H1 (cell line): ENCODE measurements at regions not wholly inside any gene's neighbourhood (a gene's known extent, or its start where the extent isn't known, plus 50 kb on each side); places are given as distances from the start of the nearest gene placed in this dataset.

Experiments
- CTCF ChIA-PET: fragments of 300-600 bp; sonication (Branson Sonifier 250); formaldehyde crosslinking; loops from one replicate; lab custom pipeline; 2021; ENCODE audit not compliant: partially characterized antibody; lab: Charles Lee
- POLR2A ChIA-PET: fragments of 300-600 bp; sonication (Branson Sonifier 250); formaldehyde crosslinking; loops from one replicate; lab custom pipeline; 2021; ENCODE audit warnings: inconsistent platforms; ENCODE audit not compliant: partially characterized antibody; lab: Charles Lee
- DNase-seq, 2 experiments: peaks; one replicate each; pipeline versions ENCODE4 v3.0.0 to v3.0.0-alpha.2; 2010 to 2022; ENCODE audit warnings: low spot score in 2 of 2, low read depth in 1 of 2, mixed read lengths in 1 of 2
- FAIRE-seq: peaks from 2 replicates; lab custom pipeline; 2011; peaks lifted over from hg19 to GRCh38; lab: Jason Lieb, UNC
- H2AFZ ChIP-seq: 2 replicates; pipeline ENCODE4 v1.8.1; 2012; ENCODE audit warnings: low read length, inconsistent platforms
- H2AK5ac ChIP-seq: 2 replicates; pipeline ENCODE4 v1.6.1; 2013; ENCODE audit warnings: low read depth, low read length
- H2BK120ac ChIP-seq: replicated peaks from 2 replicates; pipeline ENCODE3; 2013; ENCODE audit warnings: low read depth, low read length, inconsistent platforms
- H2BK12ac ChIP-seq: 2 replicates; pipeline ENCODE4 v1.6.1; 2013; ENCODE audit warnings: low read depth, low read length
- H2BK15ac ChIP-seq: 2 replicates; pipeline ENCODE4 v1.6.1; 2013; ENCODE audit warnings: low read length
- H2BK20ac ChIP-seq: 2 replicates; pipeline ENCODE4 v1.6.1; 2013; ENCODE audit warnings: low read length
- H2BK5ac ChIP-seq: 2 replicates; pipeline ENCODE4 v1.6.1; 2013; ENCODE audit warnings: low read depth, low read length
- H3K14ac ChIP-seq: 2 replicates; pipeline ENCODE4 v1.6.1; 2013; ENCODE audit warnings: inconsistent platforms; ENCODE audit not compliant: insufficient read length
- H3K18ac ChIP-seq: 2 replicates; pipeline ENCODE4 v1.6.1; 2013; ENCODE audit warnings: low read length; ENCODE audit errors: extremely low read depth
- H3K23ac ChIP-seq: 2 replicates; pipeline ENCODE4 v1.6.1; 2013; ENCODE audit warnings: inconsistent platforms; ENCODE audit not compliant: insufficient read length
- H3K23me2 ChIP-seq: 2 replicates; pipeline ENCODE4 v1.6.1; 2013; ENCODE audit warnings: low read depth, low read length
- H3K27ac ChIP-seq: 2 replicates; pipeline ENCODE4 v1.6.1; 2011; ENCODE audit warnings: low read depth, low read length, inconsistent platforms
- H3K27me3 ChIP-seq, 4 experiments: replicated peaks in 1 of 4; 1 replicate in 1 of 4; 2 replicates in 3 of 4; pipeline versions ENCODE4 v1.6.1 to v1.8.1; 2011 to 2013; ENCODE audit warnings: low read length in 3 of 4, mild to moderate bottlenecking in 3 of 4, inconsistent platforms in 2 of 4, mixed read lengths in 2 of 4, moderate library complexity in 1 of 4; ENCODE audit not compliant: control insufficient read depth in 3 of 4, insufficient read depth in 3 of 4; ENCODE audit errors: extremely low read depth in 1 of 4
- H3K36me3 ChIP-seq, 4 experiments: 2 replicates each; pipeline versions ENCODE4 v1.6.1 to v1.8.1; 2011 to 2013; ENCODE audit warnings: mild to moderate bottlenecking in 4 of 4, low read length in 3 of 4, moderate library complexity in 2 of 4, control low read depth in 1 of 4, inconsistent platforms in 1 of 4; ENCODE audit not compliant: insufficient read depth in 4 of 4, control insufficient read depth in 2 of 4
- H3K4ac ChIP-seq: replicated peaks from 2 replicates; pipeline ENCODE3; 2013; ENCODE audit warnings: low read length, low read depth, mixed read lengths, inconsistent platforms; ENCODE audit not compliant: insufficient read length
- H3K4me1 ChIP-seq, 4 experiments: replicated peaks in 1 of 4; 1 replicate in 1 of 4; 2 replicates in 3 of 4; pipeline versions ENCODE4 v1.6.1 to v1.8.1; 2011 to 2013; ENCODE audit warnings: low read length in 3 of 4, inconsistent platforms in 2 of 4, mixed read lengths in 1 of 4; ENCODE audit not compliant: insufficient read depth in 4 of 4, control insufficient read depth in 3 of 4
- H3K4me2 ChIP-seq, 2 experiments: 2 replicates each; pipeline versions ENCODE4 v1.6.1 to v1.8.1; 2011 to 2013; ENCODE audit warnings: low read depth in 2 of 2, low read length in 2 of 2, control low read depth in 1 of 2, inconsistent platforms in 1 of 2, mild to moderate bottlenecking in 1 of 2; ENCODE audit not compliant: insufficient read depth in 1 of 2
- H3K4me3 ChIP-seq, 4 experiments: fragments of 200-600, 300-600 bp in 1 of 4; sonication (generic), shearing (Covaris generic), sonication (Bioruptor Twin) in 1 of 4; 2 replicates each; pipeline versions ENCODE4 v1.5.1 to v1.8.1; 2011 to 2016; ENCODE audit warnings: low read length in 4 of 4, low read depth in 3 of 4, control low read depth in 2 of 4, inconsistent platforms in 2 of 4, mild to moderate bottlenecking in 2 of 4, mixed read lengths in 1 of 4, moderate library complexity in 1 of 4; ENCODE audit not compliant: insufficient read depth in 2 of 4; ENCODE audit errors: extremely low read depth in 1 of 4
- H3K56ac ChIP-seq: replicated peaks from 2 replicates; pipeline ENCODE3; 2013; ENCODE audit warnings: low read depth, mild to moderate bottlenecking, mixed read lengths, low read length, inconsistent platforms; ENCODE audit not compliant: insufficient read length
- H3K79me1 ChIP-seq: 2 replicates; pipeline ENCODE4 v1.6.1; 2013; ENCODE audit warnings: low read depth, low read length, control low read depth
- H3K79me2 ChIP-seq, 2 experiments: 2 replicates each; pipeline versions ENCODE4 v1.6.1 to v1.8.1; 2012 to 2013; ENCODE audit warnings: low read length in 2 of 2, mild to moderate bottlenecking in 2 of 2, inconsistent platforms in 1 of 2; ENCODE audit not compliant: insufficient read depth in 2 of 2, control insufficient read depth in 1 of 2
- H3K9ac ChIP-seq, 4 experiments: replicated peaks in 1 of 4; 1 replicate in 1 of 4; 2 replicates in 3 of 4; pipeline versions ENCODE4 v1.6.1 to v1.8.1; 2011 to 2013; ENCODE audit warnings: low read depth in 3 of 4, low read length in 3 of 4, control low read depth in 2 of 4, mild to moderate bottlenecking in 2 of 4, moderate library complexity in 2 of 4, inconsistent platforms in 1 of 4; ENCODE audit errors: extremely low read depth in 1 of 4
- H3K9me3 ChIP-seq, 2 experiments: 2 replicates each; pipeline versions ENCODE4 v1.6.1 to v1.8.1; 2012 to 2013; ENCODE audit warnings: mild to moderate bottlenecking in 2 of 2, moderate library complexity in 2 of 2, control low read depth in 1 of 2, inconsistent platforms in 1 of 2, low read depth in 1 of 2, low read length in 1 of 2, mixed read lengths in 1 of 2; ENCODE audit not compliant: insufficient read depth in 2 of 2
- H4K20me1 ChIP-seq, 2 experiments: replicated peaks in 1 of 2; 2 replicates each; pipeline versions ENCODE3 to v1.8.1; 2011 to 2013; ENCODE audit warnings: inconsistent platforms in 2 of 2, low read length in 2 of 2, mild to moderate bottlenecking in 1 of 2; ENCODE audit not compliant: insufficient read depth in 2 of 2, control insufficient read depth in 1 of 2
- H4K5ac ChIP-seq: 2 replicates; pipeline ENCODE4 v1.6.1; 2013; ENCODE audit warnings: low read length, low read depth, mixed read lengths, inconsistent platforms; ENCODE audit not compliant: insufficient read length
- H4K8ac ChIP-seq: 2 replicates; pipeline ENCODE4 v1.8.0; 2013; ENCODE audit warnings: mild to moderate bottlenecking, moderate library complexity, low read length, inconsistent platforms; ENCODE audit not compliant: insufficient read depth; ENCODE audit errors: extremely low read depth
- H4K91ac ChIP-seq: replicated peaks from 2 replicates; pipeline ENCODE3; 2013; ENCODE audit warnings: low read length, mixed read lengths, inconsistent platforms; ENCODE audit not compliant: insufficient read length
- BACH1 ChIP-seq: IDR thresholded peaks from 2 replicates; pipeline ENCODE4 v1.6.1; 2012; ENCODE audit warnings: low read length, improper control_type of control experiment
- CEBPB ChIP-seq: IDR thresholded peaks from 2 replicates; pipeline ENCODE4 v1.6.1; 2012; ENCODE audit warnings: low read depth, low read length
- HDAC6 ChIP-seq: IDR thresholded peaks from one replicate; pipeline ENCODE4 v1.7.1; 2012; ENCODE audit warnings: low read depth, mild to moderate bottlenecking, inconsistent platforms, low read length, moderate library complexity
- NRF1 ChIP-seq: IDR thresholded peaks from 2 replicates; pipeline ENCODE4 v1.6.1; 2011; ENCODE audit warnings: mild to moderate bottlenecking, low read depth, low read length, improper control_type of control experiment
- RAD21 ChIP-seq, 2 experiments: IDR thresholded peaks in 1 of 2; conservative IDR thresholded peaks in 1 of 2; 2 replicates each; pipeline ENCODE4 v1.6.1; 2011; ENCODE audit warnings: low read depth in 2 of 2, low read length in 2 of 2, improper control_type of control experiment in 1 of 2, inconsistent platforms in 1 of 2, mild to moderate bottlenecking in 1 of 2, moderate library complexity in 1 of 2
- SUZ12 ChIP-seq: fragments of 200-600 bp; sonication (generic); IDR thresholded peaks from 2 replicates; pipeline ENCODE4 v1.6.1; 2012; ENCODE audit warnings: mild to moderate bottlenecking, inconsistent platforms, low read length, moderate library complexity, mixed read lengths
- TEAD4 ChIP-seq: IDR thresholded peaks from 2 replicates; pipeline ENCODE4 v1.6.1; 2012; ENCODE audit warnings: low read depth, low read length, inconsistent platforms, mixed read lengths
- WGBS, 2 experiments: shearing (Covaris generic) in 1 of 2; methylation state at CpG; one replicate each; pipeline versions ENCODE4 v1.1.6 to v1.1.7; 2013 to 2015; ENCODE audit warnings: low lambda C conversion rate in 2 of 2, mixed read lengths in 2 of 2, inconsistent platforms in 1 of 2, low coverage in 1 of 2, missing lambda C conversion rate in 1 of 2; ENCODE audit not compliant: insufficient replicate concordance in 2 of 2, insufficient coverage in 1 of 2, insufficient read length in 1 of 2; ENCODE audit errors: extremely low coverage in 1 of 2, missing lambda C conversion rate in 1 of 2; 5-methylcytosine and 5-hydroxymethylcytosine counted together
- TF ChIP-seq, protein P1 (sequence below), 3 experiments: IDR thresholded peaks; 1 replicate in 2 of 3; 2 replicates in 1 of 3; pipeline versions ENCODE4 v1.5.1 to v1.6.1; 2011; ENCODE audit warnings: low read length in 3 of 3, mild to moderate bottlenecking in 3 of 3, inconsistent platforms in 2 of 3, low read depth in 1 of 3, moderate library complexity in 1 of 3; ENCODE audit not compliant: insufficient read depth in 1 of 3; ENCODE audit errors: control extremely low read depth in 1 of 3
- TF ChIP-seq, protein P2 (sequence below): IDR thresholded peaks from 2 replicates; pipeline ENCODE4 v1.6.1; 2012; ENCODE audit warnings: inconsistent platforms

DNA sequence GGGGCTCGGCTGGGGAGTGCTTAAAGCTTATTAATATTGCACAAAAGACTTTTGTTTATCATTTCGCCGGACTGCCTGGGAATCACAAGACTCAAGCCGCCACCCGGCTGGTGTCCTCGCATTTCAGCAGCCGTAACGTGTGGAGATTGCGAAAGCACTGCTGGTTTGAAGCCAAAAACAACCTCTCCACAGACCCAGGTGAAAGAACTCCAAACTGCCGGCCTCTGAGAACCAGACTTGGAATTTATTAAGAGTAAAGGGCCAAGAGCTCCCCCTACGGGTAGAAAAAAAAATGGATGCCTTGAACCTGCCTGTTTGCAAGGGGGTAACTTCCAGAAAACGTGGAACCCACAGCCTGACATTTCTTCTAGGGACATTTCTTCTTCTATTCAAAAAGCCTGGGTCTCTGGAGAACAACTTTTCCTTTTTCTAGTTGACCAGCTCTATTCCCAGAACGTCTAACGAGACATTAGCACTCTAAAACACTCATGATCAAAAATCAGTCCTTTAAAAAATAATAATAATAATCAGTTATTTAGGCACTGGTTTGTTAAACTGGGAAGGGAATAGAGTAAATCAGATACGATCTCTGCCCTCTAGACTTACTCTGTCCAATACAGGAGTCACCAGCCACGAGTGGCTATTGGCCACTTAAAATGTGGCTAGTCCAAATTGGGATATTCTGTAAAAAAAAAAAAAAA lies 216.3 kb downstream of the C1D start:
- no peaks in the 10 kb centered on the region for H3K36me3 ChIP-seq
- peaks cover 0 to 8% (median 0%) of the 10 kb centered on the region in 4 experiments; a peak in 2 of 7 replicates for H3K4me1 ChIP-seq
- peak overlapping the region in 1 of 4 experiments; percentile 20; a peak in 1 of 8 replicates for H3K4me3 ChIP-seq
- H2BK5ac ChIP-seq = no peak overlapping the region
- H2AK5ac ChIP-seq = no peak overlapping the region
- no peak overlapping the region for H2BK15ac ChIP-seq
- no peak overlapping the region for H3K23ac ChIP-seq
- peak overlapping the region; percentile 28 to 38; a peak in 2 of 4 replicates for H3K4me2 ChIP-seq
- H2BK20ac ChIP-seq = no peak overlapping the region
- no peak overlapping the region for H4K8ac ChIP-seq
- H3K9me3 ChIP-seq = no peaks in the 10 kb centered on the region
- H3K27me3 ChIP-seq = no peaks in the 10 kb centered on the region
- TF ChIP-seq CEBPB = peak; percentile 98
- TF ChIP-seq NRF1 = no peak
- no peak for TF ChIP-seq BACH1
- TF ChIP-seq HDAC6 = no peak
- peak; percentile 32; the same call in 1 of the 2 replicates for TF ChIP-seq TEAD4
- no peak for TF ChIP-seq SUZ12
- TF ChIP-seq, protein P1, sequence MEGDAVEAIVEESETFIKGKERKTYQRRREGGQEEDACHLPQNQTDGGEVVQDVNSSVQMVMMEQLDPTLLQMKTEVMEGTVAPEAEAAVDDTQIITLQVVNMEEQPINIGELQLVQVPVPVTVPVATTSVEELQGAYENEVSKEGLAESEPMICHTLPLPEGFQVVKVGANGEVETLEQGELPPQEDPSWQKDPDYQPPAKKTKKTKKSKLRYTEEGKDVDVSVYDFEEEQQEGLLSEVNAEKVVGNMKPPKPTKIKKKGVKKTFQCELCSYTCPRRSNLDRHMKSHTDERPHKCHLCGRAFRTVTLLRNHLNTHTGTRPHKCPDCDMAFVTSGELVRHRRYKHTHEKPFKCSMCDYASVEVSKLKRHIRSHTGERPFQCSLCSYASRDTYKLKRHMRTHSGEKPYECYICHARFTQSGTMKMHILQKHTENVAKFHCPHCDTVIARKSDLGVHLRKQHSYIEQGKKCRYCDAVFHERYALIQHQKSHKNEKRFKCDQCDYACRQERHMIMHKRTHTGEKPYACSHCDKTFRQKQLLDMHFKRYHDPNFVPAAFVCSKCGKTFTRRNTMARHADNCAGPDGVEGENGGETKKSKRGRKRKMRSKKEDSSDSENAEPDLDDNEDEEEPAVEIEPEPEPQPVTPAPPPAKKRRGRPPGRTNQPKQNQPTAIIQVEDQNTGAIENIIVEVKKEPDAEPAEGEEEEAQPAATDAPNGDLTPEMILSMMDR (IDR thresholded peaks at IDR 0.05; ENCODE audit: control extremely low read depth in 1 of 3, insufficient read depth in 1 of 3, low read depth in 1 of 3, low read length in 3 of 3) = peak in 2 of 3 experiments; percentile 61 to 68; a peak in 3 of 4 replicates
- TF ChIP-seq, protein P2, sequence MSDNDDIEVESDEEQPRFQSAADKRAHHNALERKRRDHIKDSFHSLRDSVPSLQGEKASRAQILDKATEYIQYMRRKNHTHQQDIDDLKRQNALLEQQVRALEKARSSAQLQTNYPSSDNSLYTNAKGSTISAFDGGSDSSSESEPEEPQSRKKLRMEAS = no peak
- peak; percentile 65 to 76 for TF ChIP-seq RAD21 (IDR thresholded peaks at IDR 0.05 in 1 of 2, conservative IDR thresholded peaks at IDR 0.05 in 1 of 2; ENCODE audit: low read depth in 2 of 2, low read length in 2 of 2)
- TF ChIP-seq, all 59 proteins: peak for 4
- no peak overlapping the region for H3K14ac ChIP-seq
- peak overlapping the region; percentile 76; the same call in 1 of the 2 replicates for H2AFZ ChIP-seq
- CTCF ChIA-PET = interaction anchor here (0.6 to 10.6 kb wide), 24 partner anchors 8 to 798 kb away, joined by 3 to 96 read pairs (median 3); no protein-coding TSS in a partner anchor
- H4K5ac ChIP-seq = no peak overlapping the region
- H2BK120ac ChIP-seq = no peak overlapping the region
- no peak overlapping the region for H3K9ac ChIP-seq
- WGBS, 2 experiments = 30% methylated on average over 16 of the region's 16 CpGs; no CpG with 5 or more reads in 1 of the 2 experiments
- POLR2A ChIA-PET = no interaction called here
- H3K4ac ChIP-seq = no peak overlapping the region
- no peaks in the 10 kb centered on the region for H3K23me2 ChIP-seq
- FAIRE-seq (no peak), DNase-seq (peak; percentile 54 to 92)
- no peaks in the 10 kb centered on the region for H4K20me1 ChIP-seq
- H3K18ac ChIP-seq = no peak overlapping the region
- H3K79me2 ChIP-seq = no peaks in the 10 kb centered on the region
- H3K27ac ChIP-seq = no peak overlapping the region
- H3K79me1 ChIP-seq = no peaks in the 10 kb centered on the region
- no peak overlapping the region for H3K56ac ChIP-seq
- H4K91ac ChIP-seq = no peak overlapping the region
- H2BK12ac ChIP-seq = no peak overlapping the region
